CD4-positive, alpha-beta T cell (primary cell): ENCODE measurements at regions not wholly inside any gene's neighbourhood (a gene's known extent, or its start where the extent isn't known, plus 50 kb on each side); places are given as distances from the start of the nearest gene placed in this dataset.

ENCODE experiments used
- ATAC-seq: fragments of 200-7000 bp; cut with Tn5 transposase; one replicate; pipeline ENCODE4 v1.10.0; 2022; ENCODE audit warnings: mild to moderate bottlenecking; ENCODE audit not compliant: poor library complexity
- CTCF ChIA-PET: fragments of 350-600 bp; sonication (Branson Sonifier 250); formaldehyde crosslinking; loops from one replicate; lab custom pipeline; 2021; ENCODE audit warnings: antibody characterized with exemption, inconsistent platforms; lab: Charles Lee
- POLR2A ChIA-PET: fragments of 350-600 bp; sonication (Branson Sonifier 250); formaldehyde crosslinking; loops from one replicate; lab custom pipeline; 2021; ENCODE audit warnings: antibody characterized with exemption, inconsistent platforms; lab: Charles Lee
- DNase-seq, 14 experiments: peaks; one replicate each; pipeline ENCODE4 v3.0.0-alpha.2; 2013 to 2020; ENCODE audit warnings: mixed read lengths in 2 of 14
- H3K27ac ChIP-seq, 2 donors: one replicate each; pipeline versions ENCODE4 v1.5.1 to v1.7.0; 2013; ENCODE audit warnings: low read length in 2 of 2, low read depth in 1 of 2, mild to moderate bottlenecking in 1 of 2
- H3K27me3 ChIP-seq, 2 experiments: 1 replicate in 1 of 2; 2 replicates in 1 of 2; pipeline versions ENCODE4 v1.6.1 to v1.7.0; 2013; ENCODE audit warnings: low read length in 2 of 2, control low read depth in 1 of 2, mild to moderate bottlenecking in 1 of 2, moderate library complexity in 1 of 2; ENCODE audit not compliant: insufficient read depth in 2 of 2, control insufficient read depth in 1 of 2
- H3K36me3 ChIP-seq: one replicate; pipeline ENCODE4 v1.6.1; 2013; ENCODE audit warnings: low read length, control low read depth; ENCODE audit not compliant: insufficient read depth
- H3K4me1 ChIP-seq: one replicate; pipeline ENCODE4 v1.6.1; 2013; ENCODE audit warnings: low read length, control low read depth; ENCODE audit not compliant: insufficient read depth
- H3K4me3 ChIP-seq: one replicate; pipeline ENCODE4 v1.5.1; 2013; ENCODE audit warnings: mild to moderate bottlenecking, low read length, moderate library complexity
- H3K9me3 ChIP-seq, 2 experiments: 1 replicate in 1 of 2; 2 replicates in 1 of 2; pipeline versions ENCODE4 v1.6.1 to v1.7.0; 2013; ENCODE audit warnings: low read length in 2 of 2, mild to moderate bottlenecking in 2 of 2, control low read depth in 1 of 2, moderate library complexity in 1 of 2; ENCODE audit not compliant: control insufficient read depth in 1 of 2, insufficient read depth in 1 of 2
- H3K27ac Mint-ChIP-seq: one replicate; pipeline ENCODE4 v1.8.0; 2020; ENCODE audit warnings: mixed read lengths
- H3K27me3 Mint-ChIP-seq: one replicate; pipeline ENCODE4 v1.8.0; 2021; ENCODE audit warnings: mixed read lengths
- H3K36me3 Mint-ChIP-seq: one replicate; pipeline ENCODE4 v1.8.0; 2021; ENCODE audit warnings: low read depth, mixed read lengths
- H3K4me1 Mint-ChIP-seq: one replicate; pipeline ENCODE4 v1.8.0; 2021; ENCODE audit warnings: low read depth, mixed read lengths
- H3K4me3 Mint-ChIP-seq: one replicate; pipeline ENCODE4 v1.8.0; 2020; ENCODE audit warnings: mild to moderate bottlenecking, mixed read lengths
- H3K9me3 Mint-ChIP-seq: one replicate; pipeline ENCODE4 v1.8.0; 2020; ENCODE audit warnings: mixed read lengths
- CTCF ChIP-seq: fragments of 200-600 bp; IDR thresholded peaks from one replicate; pipeline ENCODE4 v1.8.0; 2022; ENCODE audit warnings: antibody characterized with exemption, mild to moderate bottlenecking
- intact Hi-C, 2 experiments: fragments of 100-400 bp; cut with DNase I in 1 of 2; cut with micrococcal nuclease in 1 of 2; formaldehyde crosslinking; loops; one replicate each; pipeline versions ENCODE4 v1.15.1 to v1.9.0; 2023 to 2025; cut with DNase I, micrococcal nuclease

GRCh38 chr5:145433077-145433476 lies 402.1 kb downstream of the PRELID2 start:
- ChIA-PET CTCF (no interaction called here), POLR2A (no interaction called here)
- DNase-seq (no peak), ATAC-seq (no peak)
- no peaks in the 10 kb centered on the region for H3K4me1 Mint-ChIP-seq
- Histone ChIP-seq H3K27ac (no peak overlapping the region), H3K4me3 (no peak overlapping the region), H3K27me3 (no peaks in the 10 kb centered on the region), H3K36me3 (no peaks in the 10 kb centered on the region), H3K4me1 (no peaks in the 10 kb centered on the region), H3K9me3 (peaks cover 0 to 5% of the 10 kb centered on the region in 2 experiments)
- no peak for TF ChIP-seq CTCF
- intact Hi-C loops: no loop called here
- H3K4me3 Mint-ChIP-seq: no peak overlapping the region
- no peaks in the 10 kb centered on the region for H3K36me3 Mint-ChIP-seq
- H3K27me3 Mint-ChIP-seq: no peaks in the 10 kb centered on the region
- no peak overlapping the region for H3K27ac Mint-ChIP-seq
- peaks cover 10% of the 10 kb centered on the region for H3K9me3 Mint-ChIP-seq

- no peaks in the 10 kb centered on the region for H3K36me3 Mint-ChIP-seq
- peaks cover 9% of the 10 kb centered on the region for H3K9me3 Mint-ChIP-seq
- POLR2A ChIA-PET: no interaction called here
Measured at GRCh38 chr5:145429170-145429569, 406.0 kb downstream of the PRELID2 start.

GRCh38 chr5:145408048-145408341 lies 427.1 kb downstream of the PRELID2 start:
- Histone ChIP-seq H3K27ac (no peak overlapping the region), H3K4me1 (no peaks in the 10 kb centered on the region), H3K36me3 (no peaks in the 10 kb centered on the region), H3K27me3 (no peaks in the 10 kb centered on the region), H3K4me3 (no peak overlapping the region), H3K9me3 (peaks cover 0 to 13% of the 10 kb centered on the region in 2 experiments)
- POLR2A ChIA-PET: no interaction called here
- peaks cover 32% of the 10 kb centered on the region for H3K9me3 Mint-ChIP-seq
- intact Hi-C loops: no loop called here
- H3K4me1 Mint-ChIP-seq: no peaks in the 10 kb centered on the region
- no peaks in the 10 kb centered on the region for H3K27me3 Mint-ChIP-seq
- no peak for ATAC-seq
- H3K27ac Mint-ChIP-seq: no peak overlapping the region
- no peaks in the 10 kb centered on the region for H3K36me3 Mint-ChIP-seq
- H3K4me3 Mint-ChIP-seq: no peak overlapping the region
- no peak for TF ChIP-seq CTCF
- DNase-seq: no peak
- CTCF ChIA-PET: no interaction called here

More at GRCh38 chr5:145429170-145429569, 406.0 kb downstream of the PRELID2 start:
- no peaks in the 10 kb centered on the region for H3K4me1 Mint-ChIP-seq
- no peaks in the 10 kb centered on the region for H3K27me3 ChIP-seq
- intact Hi-C loops: no loop called here
- ATAC-seq (no peak), DNase-seq (no peak)
- CTCF ChIA-PET: no interaction called here
- no peak for TF ChIP-seq CTCF
- no peak overlapping the region for H3K27ac Mint-ChIP-seq
- no peaks in the 10 kb centered on the region for H3K4me1 ChIP-seq
- H3K27me3 Mint-ChIP-seq: no peaks in the 10 kb centered on the region
- H3K36me3 ChIP-seq: no peaks in the 10 kb centered on the region
- no peak overlapping the region for H3K27ac ChIP-seq
- H3K4me3 ChIP-seq: no peak overlapping the region
- H3K4me3 Mint-ChIP-seq: no peak overlapping the region
- H3K9me3 ChIP-seq: peaks cover 0 to 8% of the 10 kb centered on the region in 2 experiments
